RPMI8226 (cell line): ENCODE measurements at regions not wholly inside any gene's neighbourhood (a gene's known extent, or its start where the extent isn't known, plus 50 kb on each side); places are given as distances from the start of the nearest gene placed in this dataset.
"Not testable (repeated sequence)": the region's sequence is repeated elsewhere in the genome, so short reads cannot be mapped to it uniquely, and the experiment has no call there.

Experiments
- DNase-seq: peaks from one replicate; pipeline ENCODE4 v3.0.0-alpha.2; 2015

GRCh38 chr6:48701572-48701971, 590.6 kb upstream of the PTCHD4 start:
- no peak for DNase-seq

DNA sequence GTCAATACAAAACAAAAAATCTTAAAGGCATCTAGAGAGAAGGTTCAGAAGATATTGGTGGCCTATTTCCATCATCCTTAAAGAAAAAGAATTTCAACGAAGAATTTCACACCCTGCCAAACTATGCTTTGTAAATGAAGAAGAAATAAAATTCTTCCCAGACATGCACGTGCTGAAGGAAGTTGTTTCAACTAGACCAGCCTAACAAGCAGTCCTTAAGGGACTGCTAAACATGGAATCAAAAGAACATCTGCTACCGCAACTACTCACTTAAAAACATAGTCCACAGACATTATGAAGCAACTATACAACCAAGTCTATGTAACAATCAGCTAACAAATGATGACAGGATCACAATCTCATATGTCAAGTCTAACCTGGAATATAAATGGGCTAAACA, 584.9 kb upstream of the PTCHD4 start:
- DNase-seq = no peak

GRCh38 chr6:48691420-48691819, 580.4 kb upstream of the PTCHD4 start:
- DNase-seq = no peak

DNA sequence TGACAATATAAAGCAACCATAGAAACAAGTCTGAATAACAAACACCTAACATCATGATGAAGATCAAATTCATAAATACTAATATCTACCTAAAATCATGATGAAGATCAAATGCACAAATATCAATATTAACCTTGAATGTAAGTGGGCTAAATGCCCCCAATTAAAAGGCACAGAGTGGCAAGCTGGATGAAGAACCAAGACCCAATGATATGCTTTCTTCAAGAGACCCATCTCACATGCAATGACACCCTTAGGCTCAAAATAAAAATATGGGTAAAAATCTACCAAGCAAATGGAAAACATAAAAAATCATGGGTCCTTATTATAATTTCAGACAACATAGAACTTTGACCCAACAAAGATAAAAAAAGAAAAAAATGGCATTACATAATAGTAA, 578.5 kb upstream of the PTCHD4 start:
- DNase-seq = no peak

DNA sequence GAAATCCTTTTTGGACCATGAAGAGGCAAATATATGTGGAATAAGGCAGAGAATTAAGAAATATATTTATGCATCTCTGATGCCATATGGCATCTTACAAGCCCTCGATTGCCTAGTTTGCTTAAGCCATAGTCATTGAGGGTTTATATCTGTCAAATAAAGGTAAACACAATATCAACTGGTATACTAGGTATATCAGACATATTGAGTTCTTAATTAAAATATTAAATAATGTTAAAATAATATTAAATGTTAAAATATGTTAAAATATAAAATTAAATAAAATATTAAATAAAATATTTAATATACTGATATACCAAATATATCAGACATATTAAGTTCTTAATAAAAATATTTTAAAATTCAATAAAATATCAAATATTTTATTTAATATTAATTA, 567.4 kb upstream of the PTCHD4 start:
- DNase-seq = no peak

DNA sequence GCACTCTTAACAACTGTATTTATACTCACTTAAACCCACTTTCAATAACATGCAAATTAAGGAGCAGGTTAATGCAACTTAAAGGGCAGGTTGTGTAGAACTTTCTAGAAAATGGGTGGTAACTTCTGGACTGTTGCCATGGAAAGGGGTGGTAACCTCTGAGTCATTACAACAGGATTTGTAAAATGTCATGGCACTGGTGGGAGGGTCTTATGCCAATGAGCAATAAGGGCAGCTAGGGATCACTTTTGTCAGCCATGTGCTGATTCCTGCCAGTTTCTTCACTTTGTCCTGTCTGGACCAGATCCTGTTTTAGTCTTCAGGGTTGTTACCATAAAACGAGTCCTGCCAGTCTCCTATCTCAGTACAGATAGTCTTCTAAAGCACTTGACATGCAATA, 560.5 kb upstream of the PTCHD4 start:
- no peak for DNase-seq

DNA sequence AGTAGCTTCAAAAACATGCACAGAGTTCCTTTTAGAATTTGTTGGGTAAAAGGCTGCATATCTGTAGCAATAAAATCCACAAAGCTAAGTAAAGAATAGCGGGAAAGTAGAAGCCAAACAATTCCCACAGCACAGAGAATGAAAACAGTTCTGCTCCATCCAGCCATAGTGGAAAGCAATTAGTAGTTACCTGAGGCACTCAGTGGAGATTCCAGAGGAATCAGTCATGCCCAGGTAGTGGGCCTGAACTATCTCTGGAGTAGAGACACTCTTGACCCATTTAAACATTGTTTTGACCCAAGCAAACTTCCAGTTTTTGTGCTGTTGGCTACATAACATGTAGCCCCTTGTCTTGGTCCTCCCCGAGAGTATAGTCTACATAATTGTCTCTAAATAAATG, 559.5 kb upstream of the PTCHD4 start:
- no peak for DNase-seq

GRCh38 chr6:48667797-48668196, 556.8 kb upstream of the PTCHD4 start:
- no peak for DNase-seq

- DNase-seq = no peak
Measured at GRCh38 chr6:48664826-48665225, 553.8 kb upstream of the PTCHD4 start.

DNA sequence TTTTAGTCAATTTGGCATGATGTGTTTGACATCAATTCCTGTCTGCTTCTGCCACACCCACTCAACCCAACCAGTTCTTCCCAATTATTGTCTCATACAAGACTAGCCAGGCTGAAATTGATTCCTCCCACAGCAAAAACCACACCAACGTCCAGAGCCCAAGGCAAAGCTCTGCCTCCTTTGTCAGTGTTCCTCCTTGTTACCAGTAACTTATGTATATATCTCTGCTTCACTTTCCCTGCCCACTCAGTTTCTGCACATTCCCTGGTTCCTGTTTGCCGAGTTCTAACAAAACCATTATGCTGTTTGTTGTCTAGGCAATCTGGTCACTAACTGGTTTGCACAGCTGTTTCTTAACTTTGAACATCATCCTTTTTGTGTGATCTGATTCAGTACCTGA, 547.9 kb upstream of the PTCHD4 start:
- no peak for DNase-seq

GRCh38 chr6:48641544-48641943, 530.5 kb upstream of the PTCHD4 start:
- DNase-seq = no peak

GRCh38 chr6:48638796-48639195, 527.8 kb upstream of the PTCHD4 start:
- not testable (repeated sequence) for DNase-seq

DNA sequence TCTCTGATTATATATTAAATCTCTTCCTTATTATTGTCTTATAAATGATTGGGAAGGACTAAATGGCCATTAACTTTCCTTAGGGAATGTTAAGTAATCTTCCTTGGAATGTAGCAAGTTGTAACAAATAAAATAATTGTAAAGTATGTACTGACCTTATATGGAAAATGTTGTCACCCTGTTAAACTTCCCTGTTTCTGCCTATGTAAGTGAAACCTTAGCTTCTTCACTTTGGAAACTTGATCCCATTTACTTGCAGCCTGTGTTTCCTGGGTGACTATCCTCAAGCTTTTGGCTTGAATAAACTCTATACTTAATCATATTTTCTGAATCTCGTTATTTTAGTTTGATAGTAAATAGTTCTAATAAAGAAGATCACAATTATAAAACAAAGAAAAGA, 519.5 kb upstream of the PTCHD4 start:
- no peak for DNase-seq

DNA sequence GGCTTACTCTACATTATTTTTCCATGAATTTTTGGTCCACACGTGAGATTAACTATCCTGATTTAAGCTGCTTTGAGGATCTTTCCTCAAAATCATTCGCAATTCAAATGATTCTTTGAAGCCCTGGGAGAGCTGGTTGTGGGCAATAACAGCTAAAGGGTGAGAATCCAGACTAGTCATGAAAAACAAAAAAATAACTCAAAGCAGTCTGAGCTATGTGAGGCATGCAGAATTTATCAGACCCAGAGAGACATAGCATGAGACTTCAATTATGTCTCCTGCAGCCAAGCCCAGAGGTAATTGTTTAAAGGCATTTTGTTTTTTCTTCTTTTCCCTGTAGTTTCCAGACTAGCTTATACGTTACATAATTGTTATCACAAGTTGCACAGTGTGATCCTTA, 517.3 kb upstream of the PTCHD4 start:
- DNase-seq = no peak

DNA sequence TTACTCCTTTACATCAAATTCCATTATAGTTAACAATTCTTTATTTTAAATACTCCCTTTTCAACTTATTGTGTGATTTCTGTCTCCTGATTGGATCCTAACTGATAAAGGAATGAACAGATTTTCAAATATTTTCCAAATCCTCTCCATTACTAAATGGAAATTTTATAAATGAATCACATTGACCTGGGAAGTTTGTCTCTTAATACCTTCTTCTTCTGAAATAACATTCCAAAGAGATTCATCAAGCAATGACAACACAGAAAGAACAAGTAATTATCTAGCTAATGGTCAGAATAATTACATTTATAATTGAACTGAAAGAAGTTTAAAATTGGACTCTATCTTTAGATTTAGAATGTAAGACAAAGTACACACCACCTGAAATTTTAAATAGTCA, 515.4 kb upstream of the PTCHD4 start:
- no peak for DNase-seq

DNA sequence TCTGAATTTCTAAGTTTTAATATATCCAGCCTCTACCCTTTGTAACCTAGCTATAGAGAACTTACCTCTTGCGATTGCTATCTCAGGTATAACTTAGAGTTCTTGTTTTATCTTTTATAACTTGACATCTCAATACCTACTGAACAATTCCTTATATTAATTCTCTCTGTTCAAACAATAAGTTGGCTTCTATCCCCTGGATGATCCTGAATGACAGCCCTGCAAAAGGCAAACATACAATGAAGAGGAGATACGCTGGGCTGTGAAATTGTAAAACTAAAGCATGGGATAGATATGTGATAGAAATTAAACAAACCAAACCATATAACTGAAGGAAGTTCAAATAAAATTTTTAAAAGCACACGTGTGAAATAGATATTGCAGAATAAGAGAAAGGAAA, 513.6 kb upstream of the PTCHD4 start:
- DNase-seq = no peak

DNA sequence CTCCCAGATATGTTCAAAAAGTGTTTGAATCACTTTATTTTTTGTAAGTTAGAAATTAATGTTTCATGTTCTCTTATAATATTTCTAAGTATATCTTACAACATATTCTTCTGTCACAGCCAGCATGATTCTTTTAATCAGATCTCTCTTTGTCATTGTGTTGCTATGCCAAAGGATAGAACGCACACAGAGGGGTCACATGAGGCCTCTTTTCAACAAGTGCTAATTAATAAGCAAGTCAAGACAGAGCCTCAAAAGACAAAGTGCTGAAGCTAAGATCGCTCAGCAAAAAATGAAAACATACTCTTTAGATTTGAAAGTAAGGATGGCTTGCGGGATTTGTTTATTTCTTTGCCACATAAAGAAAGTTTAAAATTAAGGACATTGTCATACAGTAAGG, 508.8 kb upstream of the PTCHD4 start:
- DNase-seq = no peak

DNA sequence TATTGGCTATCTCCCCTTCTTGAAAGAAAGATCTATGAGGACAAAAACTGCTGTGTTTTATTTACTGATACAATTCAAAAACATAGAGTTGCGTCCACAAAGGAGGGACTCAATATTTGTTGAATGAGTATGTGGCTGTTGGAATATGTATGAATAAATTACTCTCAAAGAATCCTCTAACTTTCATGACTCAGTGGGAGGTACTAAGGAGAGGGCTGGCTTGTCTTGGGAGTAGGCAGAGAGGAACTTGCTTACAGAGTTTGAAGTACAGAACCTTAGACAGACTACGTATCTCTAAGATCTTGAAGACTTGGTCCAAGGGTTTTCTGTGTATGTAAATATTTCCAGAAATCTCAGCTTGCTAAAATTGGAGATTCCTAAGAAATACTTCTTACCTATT, 504.0 kb upstream of the PTCHD4 start:
- no peak for DNase-seq

DNA sequence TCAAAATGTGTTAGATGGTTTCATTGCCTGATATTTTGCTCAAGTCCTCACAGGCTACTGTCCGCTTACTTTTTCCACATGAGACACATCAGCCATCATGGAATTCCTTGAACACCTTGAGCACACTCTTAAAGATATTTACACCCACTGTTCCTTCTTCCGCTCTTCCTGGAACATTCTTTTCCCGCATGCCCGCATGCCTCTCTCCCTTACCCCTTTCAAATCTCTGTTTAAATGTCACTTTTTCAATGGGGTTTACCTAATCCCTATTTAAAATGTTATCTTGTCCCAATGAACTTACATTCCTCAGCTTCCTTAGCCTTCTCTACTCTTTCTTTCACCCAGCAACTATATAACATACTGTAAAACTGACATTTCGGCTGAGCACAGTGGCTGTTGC, 503.3 kb upstream of the PTCHD4 start:
- no peak for DNase-seq

- no peak for DNase-seq
Measured at GRCh38 chr6:48613231-48613949, 502.4 kb upstream of the PTCHD4 start.

DNA sequence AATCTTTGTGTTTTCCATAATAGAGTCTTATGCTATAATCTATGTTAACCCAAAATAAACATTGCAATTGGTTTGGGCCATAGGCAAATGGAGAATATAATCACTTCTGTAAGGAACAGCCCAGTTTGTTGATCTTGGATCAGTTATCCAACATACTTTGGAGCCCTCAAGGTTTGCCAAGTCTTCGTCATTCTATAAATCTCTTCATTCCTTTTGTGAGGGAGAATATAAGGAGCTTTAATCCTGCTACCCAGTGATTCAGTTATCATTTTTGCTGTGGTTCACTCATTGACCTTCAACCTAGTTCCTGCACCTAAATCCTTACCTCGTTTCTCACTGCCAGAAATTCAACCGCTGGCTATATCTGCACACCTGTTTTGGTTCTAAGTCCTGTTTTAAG, 500.3 kb upstream of the PTCHD4 start:
- no peak for DNase-seq

DNA sequence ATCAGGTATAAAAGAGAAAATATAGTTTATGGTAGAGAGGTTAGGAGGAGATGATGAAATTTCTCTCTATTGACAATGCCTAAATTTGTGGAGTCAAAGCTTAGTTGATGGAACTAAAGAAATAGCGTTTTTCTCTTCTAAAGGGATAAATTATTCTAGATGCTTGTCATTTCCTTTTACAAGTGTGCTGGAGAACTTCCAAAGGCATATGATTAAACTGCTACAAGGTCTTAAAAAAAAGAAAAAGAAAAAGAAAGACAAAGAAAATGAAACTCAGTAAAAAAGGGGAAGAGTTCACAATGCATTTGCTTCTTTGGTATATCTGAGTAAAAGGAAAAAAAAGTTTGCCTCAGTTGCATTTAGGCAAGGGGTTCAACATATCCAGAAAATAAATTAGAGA, 499.8 kb upstream of the PTCHD4 start:
- no peak for DNase-seq

GRCh38 chr6:48606618-48607017, 495.6 kb upstream of the PTCHD4 start:
- DNase-seq = no peak

- no peak for DNase-seq
Measured at GRCh38 chr6:48597951-48598350, 487.0 kb upstream of the PTCHD4 start.

- DNase-seq = no peak
Measured at GRCh38 chr6:48596830-48597229, 485.8 kb upstream of the PTCHD4 start.

- not testable (repeated sequence) for DNase-seq
Measured at GRCh38 chr6:48591158-48591557, 480.2 kb upstream of the PTCHD4 start.
